ENCODE measurements at regions not wholly inside any gene's neighbourhood (a gene's known extent, or its start where the extent isn't known, plus 50 kb on each side); places are given as distances from the start of the nearest gene placed in this dataset.

DNA sequence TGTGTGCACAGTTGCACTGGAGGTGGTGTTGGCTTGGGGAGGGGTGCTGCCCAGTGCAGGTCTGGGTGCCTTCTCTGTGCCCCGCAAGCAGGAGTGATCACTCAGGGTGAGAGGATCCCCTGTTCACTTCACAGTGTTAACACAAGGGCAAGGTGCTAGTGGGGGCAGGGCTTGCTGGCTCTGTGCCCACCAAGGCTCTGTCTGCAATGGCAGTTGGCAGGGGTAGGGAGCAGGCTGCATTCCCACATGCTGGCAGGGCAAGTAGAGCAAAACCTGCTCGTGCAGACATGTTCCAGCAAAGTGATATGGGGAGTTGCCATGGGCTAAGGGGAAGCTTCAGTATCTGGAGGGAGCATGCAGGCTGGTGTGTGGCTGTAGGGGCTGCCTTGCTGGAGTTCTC is 428.0 kb downstream of the ZNF674 start:
- TF ChIP-seq POLR2AphosphoS5 (IDR thresholded peaks at IDR 0.05) = no peak
- no peak for TF ChIP-seq POLR2A (IDR thresholded peaks at IDR 0.05)
